Karpas-422 (cell line): ENCODE measurements at regions not wholly inside any gene's neighbourhood (a gene's known extent, or its start where the extent isn't known, plus 50 kb on each side); places are given as distances from the start of the nearest gene placed in this dataset.

Experiments used
- DNase-seq: peaks from one replicate; pipeline ENCODE4 v3.0.0-alpha.2; 2015
- H2AFZ ChIP-seq: fragments of 200-600 bp; sonication (generic); 2 replicates; pipeline ENCODE4 v1.6.1; 2014; ENCODE audit warnings: antibody characterized with exemption, low read length, mixed read lengths
- H3K27ac ChIP-seq: fragments of 200-600 bp; sonication (generic); 2 replicates; pipeline ENCODE4 v1.5.1; 2014; ENCODE audit warnings: mild to moderate bottlenecking, low read length, moderate library complexity
- H3K27me3 ChIP-seq: fragments of 200-600 bp; sonication (generic); 2 replicates; pipeline ENCODE4 v1.6.1; 2014; ENCODE audit warnings: low read length, mixed read lengths
- H3K36me3 ChIP-seq: fragments of 200-600 bp; sonication (generic); 2 replicates; pipeline ENCODE4 v1.6.1; 2014; ENCODE audit warnings: low read length, mixed read lengths; ENCODE audit not compliant: insufficient read depth
- H3K4me1 ChIP-seq: fragments of 200-600 bp; sonication (generic); 2 replicates; pipeline ENCODE4 v1.6.1; 2014; ENCODE audit warnings: mild to moderate bottlenecking, low read length, mixed read lengths
- H3K4me2 ChIP-seq: fragments of 200-600 bp; sonication (generic); 2 replicates; pipeline ENCODE4 v1.6.1; 2014; ENCODE audit warnings: low read length, low read depth, mild to moderate bottlenecking; ENCODE audit not compliant: poor library complexity, severe bottlenecking
- H3K4me3 ChIP-seq: fragments of 200-600 bp; sonication (generic); 2 replicates; pipeline ENCODE4 v1.5.1; 2014; ENCODE audit warnings: mild to moderate bottlenecking, antibody characterized with exemption, low read length, mixed read lengths
- H3K79me2 ChIP-seq: fragments of 200-600 bp; sonication (generic); 2 replicates; pipeline ENCODE4 v1.6.1; 2014; ENCODE audit warnings: mild to moderate bottlenecking, low read length, mixed read lengths
- H3K9ac ChIP-seq: fragments of 200-600 bp; sonication (generic); 2 replicates; pipeline ENCODE4 v1.6.0; 2014; ENCODE audit warnings: low read length
- H3K9me2 ChIP-seq: fragments of 200-600 bp; sonication (generic), shearing (Covaris generic); replicated peaks from 2 replicates; pipeline ENCODE4 v1.6.0; 2014; ENCODE audit warnings: mild to moderate bottlenecking, low read length, moderate library complexity; ENCODE audit not compliant: insufficient read depth
- H3K9me3 ChIP-seq: fragments of 300-700, 200-600 bp; sonication (generic); 2 replicates; pipeline ENCODE4 v1.6.1; 2014; ENCODE audit warnings: low read length, mixed read lengths
- H4K20me1 ChIP-seq: fragments of 200-600 bp; sonication (generic); 2 replicates; pipeline ENCODE4 v1.6.1; 2014; ENCODE audit warnings: mild to moderate bottlenecking, antibody characterized with exemption, low read length, low read depth; ENCODE audit not compliant: insufficient read depth

DNA sequence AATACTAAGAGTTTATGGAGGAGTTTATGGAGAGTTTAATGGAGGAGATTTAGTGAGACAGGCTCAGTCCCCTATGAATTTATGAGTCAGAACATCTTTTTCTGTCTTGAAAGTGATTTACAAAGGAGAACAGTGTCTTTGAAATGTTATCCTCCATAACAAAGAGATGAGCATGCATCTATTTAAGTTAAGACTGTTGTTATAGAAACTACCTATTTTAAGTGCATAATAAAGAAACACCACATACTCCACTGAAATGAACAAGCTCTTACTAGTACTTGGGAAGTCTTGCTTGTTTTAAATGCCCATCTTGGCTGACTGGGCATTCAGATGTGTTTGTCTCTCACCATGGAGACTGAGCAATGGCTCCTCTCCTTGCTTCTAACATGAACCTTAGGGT is 118.7 kb upstream of the ACP3 start:
- H3K79me2 ChIP-seq = no peaks in the 10 kb centered on the region
- H3K4me3 ChIP-seq = no peak overlapping the region
- H2AFZ ChIP-seq = no peak overlapping the region
- no peaks in the 10 kb centered on the region for H3K9me3 ChIP-seq
- no peak overlapping the region for H3K27ac ChIP-seq
- no peak for DNase-seq
- no peak overlapping the region for H3K9ac ChIP-seq
- no peak overlapping the region for H3K4me2 ChIP-seq
- no peaks in the 10 kb centered on the region for H4K20me1 ChIP-seq
- no peaks in the 10 kb centered on the region for H3K4me1 ChIP-seq
- no peaks in the 10 kb centered on the region for H3K27me3 ChIP-seq
- H3K36me3 ChIP-seq = no peaks in the 10 kb centered on the region
- peaks cover 2% of the 10 kb centered on the region; the same call in 1 of the 2 replicates for H3K9me2 ChIP-seq

GRCh38 chr3:132199451-132199850 is 117.8 kb upstream of the ACP3 start:
- H3K9ac ChIP-seq = no peak overlapping the region
- H3K36me3 ChIP-seq = no peaks in the 10 kb centered on the region
- H3K9me2 ChIP-seq = peaks cover 2% of the 10 kb centered on the region; the same call in 1 of the 2 replicates
- H3K4me3 ChIP-seq = no peak overlapping the region
- no peak overlapping the region for H2AFZ ChIP-seq
- no peaks in the 10 kb centered on the region for H4K20me1 ChIP-seq
- no peak overlapping the region for H3K27ac ChIP-seq
- no peaks in the 10 kb centered on the region for H3K4me1 ChIP-seq
- no peak overlapping the region for H3K4me2 ChIP-seq
- no peak for DNase-seq
- no peaks in the 10 kb centered on the region for H3K79me2 ChIP-seq
- no peaks in the 10 kb centered on the region for H3K27me3 ChIP-seq
- H3K9me3 ChIP-seq = no peaks in the 10 kb centered on the region

DNA sequence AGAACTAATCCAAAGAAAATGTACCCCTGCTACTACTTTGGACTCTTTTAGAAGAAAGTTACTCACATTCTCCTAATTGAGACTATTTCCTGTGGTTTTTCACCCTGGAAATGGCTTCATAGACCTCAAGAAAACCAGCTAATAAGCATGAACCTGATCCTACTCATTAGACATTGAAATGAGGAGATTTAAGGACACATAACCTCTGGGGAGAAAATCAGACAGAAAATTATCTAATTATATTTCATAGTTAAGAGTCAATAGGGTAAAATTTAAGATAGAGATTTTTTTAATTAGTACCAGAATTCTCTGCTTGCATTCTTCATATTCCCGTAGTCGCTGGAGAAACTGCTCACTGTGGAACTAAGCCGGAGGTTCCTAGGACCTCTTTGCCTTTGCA is 114.6 kb upstream of the ACP3 start:
- no peaks in the 10 kb centered on the region for H4K20me1 ChIP-seq
- H3K9me2 ChIP-seq = 0 out of 2 replicates have a peak, but pooled peaks cover 2% of the 10 kb centered on the region
- no peak for DNase-seq
- H3K9me3 ChIP-seq = no peaks in the 10 kb centered on the region
- H3K4me2 ChIP-seq = no peak overlapping the region
- no peak overlapping the region for H3K4me3 ChIP-seq
- no peak overlapping the region for H2AFZ ChIP-seq
- H3K79me2 ChIP-seq = no peaks in the 10 kb centered on the region
- H3K27me3 ChIP-seq = no peaks in the 10 kb centered on the region
- no peaks in the 10 kb centered on the region for H3K36me3 ChIP-seq
- no peak overlapping the region for H3K9ac ChIP-seq
- no peak overlapping the region for H3K27ac ChIP-seq
- no peaks in the 10 kb centered on the region for H3K4me1 ChIP-seq

- Histone ChIP-seq H2AFZ (no peak overlapping the region), H3K4me3 (no peak overlapping the region), H3K4me2 (no peak overlapping the region), H3K79me2 (no peaks in the 10 kb centered on the region), H3K9me2 (no peaks in the 10 kb centered on the region), H3K27ac (no peak overlapping the region), H3K27me3 (no peaks in the 10 kb centered on the region), H3K9me3 (no peaks in the 10 kb centered on the region), H3K36me3 (no peaks in the 10 kb centered on the region), H3K4me1 (no peaks in the 10 kb centered on the region), H3K9ac (no peak overlapping the region), H4K20me1 (no peaks in the 10 kb centered on the region)
- DNase-seq = no peak
Observed at GRCh38 chr3:132203889-132204596, 113.2 kb upstream of the ACP3 start.

GRCh38 chr3:132205609-132206008 is 111.6 kb upstream of the ACP3 start:
- Histone ChIP-seq H3K79me2 (no peaks in the 10 kb centered on the region), H3K9ac (no peak overlapping the region), H3K27ac (no peak overlapping the region), H3K9me3 (no peaks in the 10 kb centered on the region), H2AFZ (no peak overlapping the region), H3K36me3 (no peaks in the 10 kb centered on the region), H3K4me1 (no peaks in the 10 kb centered on the region), H3K4me2 (no peak overlapping the region), H3K4me3 (no peak overlapping the region), H3K9me2 (no peaks in the 10 kb centered on the region), H3K27me3 (no peaks in the 10 kb centered on the region), H4K20me1 (no peaks in the 10 kb centered on the region)
- DNase-seq = no peak

GRCh38 chr3:132209855-132210254 is 107.4 kb upstream of the ACP3 start:
- H3K4me3 ChIP-seq = no peak overlapping the region
- H3K79me2 ChIP-seq = no peaks in the 10 kb centered on the region
- no peaks in the 10 kb centered on the region for H3K36me3 ChIP-seq
- H3K27ac ChIP-seq = no peak overlapping the region
- no peak for DNase-seq
- H4K20me1 ChIP-seq = no peaks in the 10 kb centered on the region
- no peak overlapping the region for H2AFZ ChIP-seq
- H3K9me3 ChIP-seq = no peaks in the 10 kb centered on the region
- no peaks in the 10 kb centered on the region for H3K4me1 ChIP-seq
- H3K9ac ChIP-seq = no peak overlapping the region
- H3K27me3 ChIP-seq = no peaks in the 10 kb centered on the region
- H3K9me2 ChIP-seq = no peaks in the 10 kb centered on the region
- H3K4me2 ChIP-seq = no peak overlapping the region

DNA sequence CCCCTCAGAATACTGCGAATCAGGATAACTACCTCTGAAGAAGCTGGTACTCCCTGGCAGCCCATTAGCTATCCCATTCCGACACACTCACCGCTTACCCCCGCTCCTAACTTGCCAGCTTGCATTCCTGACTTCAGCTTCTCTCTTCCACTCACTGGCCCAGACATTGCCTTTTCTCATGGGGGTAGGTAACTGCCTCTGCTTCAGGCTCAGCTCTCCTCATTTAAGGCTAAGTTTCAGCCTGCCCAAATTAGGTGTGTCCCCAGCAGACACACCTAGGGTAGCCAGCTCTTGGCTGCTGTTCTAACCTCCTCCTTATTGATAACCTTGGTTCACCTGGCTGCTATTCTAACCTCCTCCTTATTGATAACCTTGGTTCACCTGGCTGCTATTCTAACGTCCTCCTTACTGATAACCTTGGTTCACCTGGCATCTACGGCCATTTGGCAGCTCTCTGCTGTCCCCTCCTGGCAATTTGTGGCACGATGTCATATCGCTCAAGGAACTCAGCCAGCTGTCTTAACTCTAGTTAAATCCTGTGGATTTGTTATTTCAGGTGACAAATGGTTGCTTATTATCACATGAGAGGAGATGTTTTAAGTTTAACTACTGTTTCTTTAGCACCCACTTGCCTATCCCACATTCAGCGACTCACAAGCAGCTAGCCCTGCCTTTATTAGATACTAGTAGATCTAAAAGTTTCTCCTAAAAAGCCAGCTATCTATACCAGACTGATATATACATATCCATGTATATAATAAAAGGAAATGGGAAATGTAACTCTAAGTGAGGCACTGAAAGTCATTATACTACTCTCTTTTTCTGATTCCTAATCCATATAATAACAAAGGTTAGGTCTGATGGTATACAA is 106.5 kb upstream of the ACP3 start:
- Histone ChIP-seq H3K4me2 (no peak overlapping the region), H3K9ac (no peak overlapping the region), H4K20me1 (no peaks in the 10 kb centered on the region), H3K36me3 (no peaks in the 10 kb centered on the region), H3K4me1 (no peaks in the 10 kb centered on the region), H3K9me2 (no peaks in the 10 kb centered on the region), H3K9me3 (no peaks in the 10 kb centered on the region), H3K27ac (no peak overlapping the region), H3K4me3 (no peak overlapping the region), H2AFZ (no peak overlapping the region), H3K27me3 (no peaks in the 10 kb centered on the region), H3K79me2 (no peaks in the 10 kb centered on the region)
- peak; percentile 73 for DNase-seq

DNA sequence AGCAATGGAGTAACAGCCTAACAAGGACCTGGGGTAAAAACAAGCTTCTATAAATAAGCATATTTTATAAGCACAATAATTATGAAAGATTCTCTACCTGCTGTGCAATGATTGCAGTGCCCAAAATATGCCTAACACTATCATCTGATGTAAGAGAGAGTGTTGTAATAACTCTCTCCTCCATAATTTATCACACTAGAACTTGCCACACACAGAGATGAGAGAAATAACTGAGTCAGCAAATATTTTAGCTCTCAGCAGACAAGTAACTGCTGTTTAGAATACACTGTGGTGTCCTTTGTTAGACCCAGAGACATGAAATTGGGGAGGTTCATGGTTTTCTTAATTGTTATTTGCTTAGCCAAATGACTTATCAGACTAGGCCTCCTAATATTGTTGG is 105.3 kb upstream of the ACP3 start:
- Histone ChIP-seq H2AFZ (no peak overlapping the region), H3K27me3 (no peaks in the 10 kb centered on the region)

More for the DNA sequence above, 105.3 kb upstream of the ACP3 start:
- Histone ChIP-seq H3K9me2 (no peaks in the 10 kb centered on the region), H3K79me2 (no peaks in the 10 kb centered on the region), H3K27ac (no peak overlapping the region), H3K4me1 (no peaks in the 10 kb centered on the region), H3K4me3 (no peak overlapping the region), H3K9ac (no peak overlapping the region), H4K20me1 (no peaks in the 10 kb centered on the region), H3K36me3 (no peaks in the 10 kb centered on the region), H3K9me3 (no peaks in the 10 kb centered on the region), H3K4me2 (no peak overlapping the region)
- no peak for DNase-seq
